GM21526 (cell line): ENCODE measurements at regions not wholly inside any gene's neighbourhood (a gene's known extent, or its start where the extent isn't known, plus 50 kb on each side); places are given as distances from the start of the nearest gene placed in this dataset.
"Not testable (repeated sequence)": the region's sequence is repeated elsewhere in the genome, so short reads cannot be mapped to it uniquely, and the experiment has no call there.

Experiments
- ATAC-seq: cut with Tn5 transposase; IDR thresholded peaks from one replicate; pipeline ENCODE4 v1.9.1; 2021; ENCODE audit warnings: moderate library complexity; ENCODE audit not compliant: unreplicated experiment, low FRiP score

GRCh38 chr15:68482246-68482645, 50.3 kb upstream of the ITGA11 start:
- ATAC-seq: no peak

DNA sequence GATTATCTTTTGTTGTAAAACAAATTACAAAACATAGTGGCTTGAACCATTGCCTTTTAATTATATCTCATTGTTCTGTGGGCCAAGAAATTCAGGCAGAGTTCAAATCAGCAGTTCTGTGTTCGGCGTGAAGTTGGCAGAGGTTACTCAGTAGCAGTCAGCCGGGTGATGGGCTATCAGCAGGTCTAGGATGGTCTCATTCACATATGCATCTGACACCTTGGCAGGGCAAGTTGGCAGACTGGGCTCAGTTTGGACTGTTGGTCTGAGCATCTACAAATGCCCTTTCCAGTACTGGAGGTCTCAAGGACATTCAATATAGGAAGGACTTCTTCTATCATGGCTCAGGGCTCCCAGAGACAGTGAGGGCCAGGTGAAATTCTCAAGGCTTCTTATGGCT, 51.2 kb upstream of the ITGA11 start:
- no peak for ATAC-seq

GRCh38 chr15:68484220-68484619, 52.3 kb upstream of the ITGA11 start:
- ATAC-seq: no peak

GRCh38 chr15:68484696-68485400, 52.9 kb upstream of the ITGA11 start:
- ATAC-seq: no peak

GRCh38 chr15:68485721-68486360, 53.9 kb upstream of the ITGA11 start:
- ATAC-seq: no peak

- no peak for ATAC-seq
Measured at GRCh38 chr15:68487087-68487843, 55.3 kb upstream of the ITGA11 start.

DNA sequence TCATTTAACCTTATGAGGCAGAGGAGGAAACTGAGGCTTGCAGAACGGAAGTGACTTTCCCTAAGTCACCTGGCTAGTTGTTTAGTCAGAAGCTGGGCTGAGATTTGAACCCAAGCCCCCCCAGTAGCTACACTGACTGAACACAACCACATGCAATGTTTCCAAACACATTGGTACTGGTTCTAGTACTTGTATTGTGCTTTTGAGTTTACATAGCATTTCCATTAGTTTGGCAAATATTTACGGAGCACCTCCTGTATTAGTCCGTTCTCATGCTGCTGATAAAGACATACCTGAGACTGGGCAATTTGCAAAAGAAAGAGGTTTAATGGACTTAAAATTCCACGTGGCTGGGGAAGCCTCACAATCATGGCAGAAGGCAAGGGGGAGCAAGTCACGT, 56.3 kb upstream of the ITGA11 start:
- no peak for ATAC-seq

GRCh38 chr15:68488966-68489365, 57.0 kb upstream of the ITGA11 start:
- no peak for ATAC-seq

GRCh38 chr15:68489421-68489820, 57.5 kb upstream of the ITGA11 start:
- ATAC-seq: no peak

GRCh38 chr15:68491415-68492106, 59.6 kb upstream of the ITGA11 start:
- no peak for ATAC-seq

GRCh38 chr15:68492855-68493254, 60.9 kb upstream of the ITGA11 start:
- ATAC-seq: no peak

- no peak for ATAC-seq
Measured at GRCh38 chr15:68493629-68494028, 61.7 kb upstream of the ITGA11 start.

- ATAC-seq: no peak
Measured at GRCh38 chr15:68494573-68495110, 62.7 kb upstream of the ITGA11 start.

DNA sequence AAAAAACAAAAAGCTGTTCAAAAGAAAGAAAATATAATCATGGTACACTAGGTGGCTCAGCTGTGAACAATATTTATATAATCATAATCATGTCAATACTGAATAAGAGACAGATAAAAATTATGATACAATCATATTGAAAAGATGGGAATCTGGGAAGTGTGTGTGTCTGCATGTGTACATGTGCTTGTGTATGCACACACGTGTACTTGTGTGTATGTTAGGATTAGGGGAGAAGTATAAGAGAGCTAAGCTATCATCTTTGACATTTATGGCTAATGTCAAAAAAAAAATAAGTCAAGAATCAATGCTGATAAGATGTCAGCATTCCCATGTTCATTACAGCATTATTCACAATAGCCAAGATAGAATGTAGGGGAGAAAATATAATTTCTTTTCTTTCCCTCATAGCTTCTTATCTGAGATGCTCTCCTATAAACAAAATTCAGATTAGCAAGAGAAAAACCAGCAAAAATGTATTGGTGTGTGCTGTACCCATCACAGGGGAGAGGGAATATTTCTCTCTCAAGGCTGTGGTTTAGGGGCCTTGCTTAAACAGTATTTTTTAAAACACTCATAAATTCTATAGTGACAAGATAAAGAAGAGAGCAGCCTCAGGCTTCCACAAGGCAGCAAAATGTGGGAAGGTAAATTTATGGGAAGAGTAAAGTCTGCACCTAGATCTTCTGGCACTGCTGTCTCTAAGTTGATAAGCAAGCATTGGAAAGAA, 63.4 kb upstream of the ITGA11 start:
- no peak for ATAC-seq

DNA sequence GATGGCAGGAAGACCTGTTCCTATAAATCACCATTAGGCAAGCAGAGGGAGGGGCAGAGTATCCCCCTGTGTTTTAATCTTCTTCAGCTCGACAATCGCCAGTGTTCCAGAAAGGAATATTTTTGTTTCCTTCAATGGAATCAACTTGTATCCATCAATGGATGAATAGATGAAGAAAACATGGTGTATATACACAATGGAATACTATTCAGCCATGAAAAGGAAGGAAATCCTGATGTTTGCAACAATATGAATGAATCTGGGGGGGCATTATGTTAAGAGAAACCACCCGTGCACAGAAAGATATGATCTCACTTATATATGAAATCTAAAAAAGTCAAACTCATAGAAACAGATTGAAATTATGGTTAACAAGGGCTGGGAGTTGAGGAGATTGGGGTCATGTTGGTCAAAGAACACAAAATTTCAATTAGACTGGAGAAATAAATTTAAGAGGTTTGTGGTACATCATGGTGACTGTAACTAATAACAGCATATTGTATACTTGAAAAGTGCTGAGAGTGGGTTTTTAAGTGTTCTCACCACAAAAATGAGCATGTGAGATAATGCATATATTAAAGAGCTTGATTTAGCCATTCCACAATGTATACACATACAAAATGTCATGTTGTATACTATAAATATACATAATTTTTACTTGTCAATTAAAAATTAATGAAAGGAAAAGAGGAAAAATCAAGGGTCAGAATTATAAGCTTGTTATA, 64.2 kb upstream of the ITGA11 start:
- no peak for ATAC-seq

GRCh38 chr15:68496751-68497150, 64.8 kb upstream of the ITGA11 start:
- ATAC-seq: not testable (repeated sequence)

DNA sequence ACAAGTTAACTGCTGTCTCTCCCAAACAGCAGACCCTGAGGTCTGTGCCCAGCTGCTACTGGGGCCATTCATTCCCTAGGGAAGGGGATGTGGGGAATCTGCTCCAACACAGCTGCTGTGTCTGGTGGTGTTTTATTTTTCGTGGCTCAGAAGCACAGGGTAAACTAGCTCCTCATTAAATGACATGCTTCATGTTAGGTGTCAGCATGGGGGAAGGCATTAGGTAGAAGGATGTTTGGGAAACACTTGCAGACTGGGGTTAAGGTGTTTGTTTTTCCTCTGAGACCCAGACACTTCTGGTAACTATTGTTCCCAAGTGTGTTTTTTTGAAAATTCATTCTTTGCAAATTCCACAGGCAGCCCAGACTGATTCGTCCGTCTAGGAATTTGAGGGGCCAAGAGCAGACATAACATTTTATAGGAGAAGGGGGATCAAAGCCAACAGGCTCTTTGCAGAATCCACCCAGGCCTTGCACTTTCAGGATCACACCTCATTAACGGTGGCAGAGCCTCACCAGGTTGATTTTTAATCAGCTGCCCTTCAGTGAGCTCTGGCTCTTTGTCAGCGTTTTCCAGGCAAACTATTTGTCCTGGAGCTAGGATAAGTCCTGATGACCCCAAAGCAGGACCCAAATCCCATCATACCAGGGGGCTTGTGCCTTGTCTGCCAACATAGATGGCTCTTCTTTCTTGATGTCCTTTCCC, 65.4 kb upstream of the ITGA11 start:
- ATAC-seq: no peak

- no peak for ATAC-seq
Measured at GRCh38 chr15:68498076-68498475, 66.1 kb upstream of the ITGA11 start.
